Astrocyte (in vitro differentiated cells and primary cell): ENCODE measurements at regions not wholly inside any gene's neighbourhood (a gene's known extent, or its start where the extent isn't known, plus 50 kb on each side); places are given as distances from the start of the nearest gene placed in this dataset.

Experiments used
- DNase-seq: peaks from one replicate; pipeline ENCODE4 v3.0.0-alpha.2; 2010; ENCODE audit warnings: low read depth
- FAIRE-seq: peaks from 2 replicates; lab custom pipeline; 2011; peaks lifted over from hg19 to GRCh38; lab: Jason Lieb, UNC
- H2AFZ ChIP-seq: 2 replicates; pipeline ENCODE4 v1.6.0; 2012; ENCODE audit warnings: low read depth, low read length, inconsistent platforms
- H3K27ac ChIP-seq: 2 replicates; pipeline ENCODE4 v1.5.1; 2011; ENCODE audit warnings: low read depth, low read length, inconsistent platforms
- H3K27me3 ChIP-seq: 2 replicates; pipeline ENCODE4 v1.6.0; 2011; ENCODE audit warnings: low read length, inconsistent platforms; ENCODE audit not compliant: insufficient read depth
- H3K36me3 ChIP-seq: 2 replicates; pipeline ENCODE4 v1.5.1; 2011; ENCODE audit warnings: low read length, inconsistent platforms; ENCODE audit not compliant: insufficient read depth
- H3K4me1 ChIP-seq: 2 replicates; pipeline ENCODE4 v1.5.1; 2011; ENCODE audit warnings: low read length, inconsistent platforms; ENCODE audit not compliant: insufficient read depth
- H3K4me2 ChIP-seq: 2 replicates; pipeline ENCODE4 v1.6.0; 2012; ENCODE audit warnings: low read length, inconsistent platforms
- H3K4me3 ChIP-seq: 2 replicates; pipeline ENCODE4 v1.5.1; 2011; ENCODE audit warnings: low read depth, mild to moderate bottlenecking, low read length, inconsistent platforms; ENCODE audit not compliant: insufficient read depth
- H3K79me2 ChIP-seq: 2 replicates; pipeline ENCODE4 v1.6.0; 2012; ENCODE audit warnings: mild to moderate bottlenecking, low read length, inconsistent platforms; ENCODE audit not compliant: insufficient read depth
- H3K9ac ChIP-seq: 2 replicates; pipeline ENCODE4 v1.6.0; 2012; ENCODE audit warnings: mild to moderate bottlenecking, low read length, inconsistent platforms
- H3K9me3 ChIP-seq: 2 replicates; pipeline ENCODE4 v1.5.1; 2012; ENCODE audit warnings: low read depth, mild to moderate bottlenecking, low read length, inconsistent platforms; ENCODE audit not compliant: insufficient read depth
- H4K20me1 ChIP-seq: 2 replicates; pipeline ENCODE4 v1.6.0; 2012; ENCODE audit warnings: low read length, inconsistent platforms; ENCODE audit not compliant: insufficient read depth
- H3K27ac Mint-ChIP-seq: one replicate; pipeline ENCODE4 v1.8.0; 2021; ENCODE audit warnings: mild to moderate bottlenecking, mixed read lengths; ENCODE audit not compliant: unreplicated experiment
- H3K27me3 Mint-ChIP-seq: one replicate; pipeline ENCODE4 v1.8.0; 2021; ENCODE audit warnings: low read depth, mixed read lengths; ENCODE audit not compliant: unreplicated experiment
- H3K36me3 Mint-ChIP-seq: one replicate; pipeline ENCODE4 v1.8.0; 2021; ENCODE audit warnings: low read depth, mixed read lengths; ENCODE audit not compliant: unreplicated experiment
- H3K4me1 Mint-ChIP-seq: one replicate; pipeline ENCODE4 v1.8.0; 2021; ENCODE audit warnings: low read depth, mixed read lengths; ENCODE audit not compliant: unreplicated experiment
- H3K4me3 Mint-ChIP-seq: one replicate; pipeline ENCODE4 v1.8.0; 2021; ENCODE audit warnings: mild to moderate bottlenecking, moderate library complexity, mixed read lengths; ENCODE audit not compliant: unreplicated experiment
- H3K9me3 Mint-ChIP-seq: one replicate; pipeline ENCODE4 v1.8.0; 2021; ENCODE audit warnings: mild to moderate bottlenecking, mixed read lengths; ENCODE audit not compliant: unreplicated experiment
- EZH2 ChIP-seq: IDR thresholded peaks from 2 replicates; pipeline ENCODE4 v1.6.1; 2012; ENCODE audit warnings: mild to moderate bottlenecking, low read length, inconsistent platforms; ENCODE audit not compliant: insufficient read depth
- TF ChIP-seq, protein P1 (sequence below): IDR thresholded peaks from 2 replicates; pipeline ENCODE4 v1.5.1; 2011; ENCODE audit warnings: low read depth, mild to moderate bottlenecking, inconsistent platforms, low read length, moderate library complexity; ENCODE audit not compliant: insufficient read depth

GRCh38 chr1:26645734-26646133 lies 50.1 kb upstream of the ARID1A start:
- H3K4me3 ChIP-seq, result no peak overlapping the region
- no peaks in the 10 kb centered on the region for H3K36me3 Mint-ChIP-seq
- H4K20me1 ChIP-seq, result no peaks in the 10 kb centered on the region
- H3K4me1 Mint-ChIP-seq, result no peaks in the 10 kb centered on the region
- peaks cover 2% of the 10 kb centered on the region for H3K27me3 ChIP-seq
- TF ChIP-seq, protein P1, sequence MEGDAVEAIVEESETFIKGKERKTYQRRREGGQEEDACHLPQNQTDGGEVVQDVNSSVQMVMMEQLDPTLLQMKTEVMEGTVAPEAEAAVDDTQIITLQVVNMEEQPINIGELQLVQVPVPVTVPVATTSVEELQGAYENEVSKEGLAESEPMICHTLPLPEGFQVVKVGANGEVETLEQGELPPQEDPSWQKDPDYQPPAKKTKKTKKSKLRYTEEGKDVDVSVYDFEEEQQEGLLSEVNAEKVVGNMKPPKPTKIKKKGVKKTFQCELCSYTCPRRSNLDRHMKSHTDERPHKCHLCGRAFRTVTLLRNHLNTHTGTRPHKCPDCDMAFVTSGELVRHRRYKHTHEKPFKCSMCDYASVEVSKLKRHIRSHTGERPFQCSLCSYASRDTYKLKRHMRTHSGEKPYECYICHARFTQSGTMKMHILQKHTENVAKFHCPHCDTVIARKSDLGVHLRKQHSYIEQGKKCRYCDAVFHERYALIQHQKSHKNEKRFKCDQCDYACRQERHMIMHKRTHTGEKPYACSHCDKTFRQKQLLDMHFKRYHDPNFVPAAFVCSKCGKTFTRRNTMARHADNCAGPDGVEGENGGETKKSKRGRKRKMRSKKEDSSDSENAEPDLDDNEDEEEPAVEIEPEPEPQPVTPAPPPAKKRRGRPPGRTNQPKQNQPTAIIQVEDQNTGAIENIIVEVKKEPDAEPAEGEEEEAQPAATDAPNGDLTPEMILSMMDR, result no peak
- TF ChIP-seq EZH2, result no peak
- no peak overlapping the region for H3K4me3 Mint-ChIP-seq
- FAIRE-seq (no peak), DNase-seq (no peak)
- H3K27ac Mint-ChIP-seq, result no peak overlapping the region
- peaks cover 2% of the 10 kb centered on the region for H3K27me3 Mint-ChIP-seq
- H3K79me2 ChIP-seq, result no peaks in the 10 kb centered on the region
- no peaks in the 10 kb centered on the region for H3K9me3 ChIP-seq
- H2AFZ ChIP-seq, result no peak overlapping the region
- no peak overlapping the region for H3K9ac ChIP-seq
- H3K4me2 ChIP-seq, result no peak overlapping the region
- no peak overlapping the region for H3K27ac ChIP-seq
- no peaks in the 10 kb centered on the region for H3K4me1 ChIP-seq
- peaks cover 2% of the 10 kb centered on the region for H3K9me3 Mint-ChIP-seq
- no peaks in the 10 kb centered on the region for H3K36me3 ChIP-seq
